GM19035 (cell line): ENCODE measurements at regions not wholly inside any gene's neighbourhood (a gene's known extent, or its start where the extent isn't known, plus 50 kb on each side); places are given as distances from the start of the nearest gene placed in this dataset.

ENCODE experiments used
- ATAC-seq: cut with Tn5 transposase; IDR thresholded peaks from one replicate; pipeline ENCODE4 v1.9.1; 2021; ENCODE audit not compliant: unreplicated experiment

DNA sequence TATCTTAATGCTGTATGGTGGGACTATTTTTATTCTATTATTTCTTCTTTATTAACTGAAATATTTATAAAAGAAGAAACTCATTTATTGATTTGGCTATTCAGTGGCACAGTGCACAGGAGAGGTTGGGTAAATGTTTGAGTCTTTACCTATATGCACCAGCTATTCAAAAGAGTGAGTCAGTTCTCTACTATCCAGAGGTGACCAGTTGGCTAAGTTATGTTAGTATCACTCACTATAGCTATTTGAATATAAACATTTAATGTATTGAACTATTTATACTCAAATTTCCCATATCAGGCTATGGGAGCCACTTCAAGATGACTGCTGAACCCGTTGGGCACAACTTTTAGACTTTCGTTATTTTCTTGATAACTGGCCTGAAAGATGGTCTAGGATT, 106.1 kb upstream of the VEGFC start:
- no peak for ATAC-seq

DNA sequence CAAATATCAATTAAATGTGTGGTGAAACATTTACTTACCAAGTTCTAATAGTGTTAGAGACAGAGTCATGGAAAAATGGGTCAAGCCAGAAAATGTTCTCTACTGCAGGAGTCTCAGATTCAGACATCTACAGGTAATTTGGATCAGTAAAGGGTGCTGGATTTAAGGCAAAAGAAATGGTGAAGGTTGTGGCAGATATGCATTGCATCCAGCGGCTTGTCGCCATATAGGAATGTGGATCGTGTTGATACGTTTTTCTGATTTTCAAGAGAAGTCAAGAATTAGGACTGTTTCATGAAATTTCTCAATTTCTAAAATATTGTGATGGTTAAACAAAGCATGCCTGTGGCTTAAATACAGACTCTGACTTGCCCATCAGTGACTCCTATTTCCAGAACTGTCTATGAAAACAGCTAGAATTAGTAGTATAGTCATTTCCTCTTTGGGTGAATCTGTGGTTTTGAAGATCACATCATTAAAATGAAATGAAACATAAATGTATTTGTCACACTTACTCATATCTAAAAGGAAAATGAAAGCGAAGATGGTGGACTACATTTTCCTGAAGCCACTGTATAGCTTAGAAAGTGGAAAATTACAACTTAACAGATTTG, 110.1 kb upstream of the VEGFC start:
- ATAC-seq = peak; percentile 97

DNA sequence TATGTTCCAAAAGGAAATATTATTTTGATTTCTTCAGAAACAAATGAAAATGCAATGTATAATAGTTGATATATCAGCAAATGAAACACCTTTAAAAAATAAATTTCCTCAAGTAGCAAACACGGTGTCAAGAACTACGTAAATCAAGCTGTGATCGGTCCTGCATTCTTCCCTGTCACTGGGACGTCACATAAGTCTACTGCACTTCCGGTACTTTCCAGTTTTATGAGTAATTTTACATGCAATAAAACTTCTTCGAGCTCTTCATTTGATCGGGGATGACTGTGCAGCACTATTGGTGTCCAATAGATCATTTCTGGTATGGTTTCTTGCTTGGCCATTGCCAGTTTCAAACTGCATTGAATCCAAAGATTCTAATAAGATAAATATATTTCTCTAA, 114.0 kb upstream of the VEGFC start:
- ATAC-seq = no peak

DNA sequence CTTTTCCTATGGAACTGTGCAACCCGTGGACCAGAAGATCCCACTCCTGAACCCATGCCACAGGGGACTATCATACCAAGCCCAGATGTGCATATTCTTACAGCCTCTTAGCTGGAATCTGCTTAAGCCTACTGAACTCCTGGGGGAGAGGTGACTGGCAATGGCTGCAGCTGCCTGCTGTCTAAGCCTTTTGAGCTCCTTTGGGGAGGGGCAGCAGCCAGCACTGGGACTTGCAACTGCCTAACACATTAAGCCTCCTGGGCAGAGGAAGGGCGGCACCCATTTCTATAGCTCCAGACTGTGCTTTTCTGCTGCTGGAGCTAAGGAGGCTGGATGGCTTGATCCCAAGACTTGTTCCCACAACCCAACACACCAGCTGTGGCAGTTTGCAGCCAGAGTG, 117.9 kb upstream of the VEGFC start:
- no peak for ATAC-seq

DNA sequence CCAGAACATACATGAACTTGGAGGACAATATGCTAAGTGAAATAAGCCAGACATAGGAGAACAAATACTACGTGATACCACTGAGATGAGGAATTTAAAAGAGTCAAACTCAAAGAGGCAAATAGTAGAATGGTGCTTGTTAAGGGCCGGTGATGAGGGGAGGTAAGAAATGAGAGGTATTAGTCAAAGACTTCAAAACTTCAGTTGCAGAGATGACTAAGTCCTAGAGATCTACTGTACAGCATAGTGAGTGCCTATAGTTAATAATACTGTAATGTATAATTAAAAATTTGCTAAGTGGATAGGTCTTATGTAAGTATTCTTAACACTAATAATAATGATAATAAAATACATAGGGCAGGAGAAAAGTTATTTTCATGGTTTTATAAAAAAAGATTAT, 126.9 kb upstream of the VEGFC start:
- no peak for ATAC-seq

DNA sequence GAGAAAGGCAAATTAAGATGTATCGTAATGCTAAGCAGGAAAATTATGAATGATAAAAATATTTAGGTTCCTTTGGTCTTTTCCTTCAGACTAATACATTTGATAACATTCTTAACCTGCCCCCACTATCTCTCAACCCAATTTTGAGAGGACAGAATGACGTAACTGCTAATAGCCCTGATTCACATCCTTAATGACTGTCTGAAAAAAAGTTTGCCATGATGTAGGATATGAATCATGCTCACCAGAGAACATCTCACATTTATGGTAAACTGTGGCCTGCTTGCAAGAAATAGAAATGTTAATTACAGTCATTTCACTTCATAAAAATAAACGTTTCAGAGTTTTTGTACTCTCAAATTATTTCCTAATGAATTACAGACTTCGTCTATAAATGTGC, 128.0 kb upstream of the VEGFC start:
- ATAC-seq = no peak

DNA sequence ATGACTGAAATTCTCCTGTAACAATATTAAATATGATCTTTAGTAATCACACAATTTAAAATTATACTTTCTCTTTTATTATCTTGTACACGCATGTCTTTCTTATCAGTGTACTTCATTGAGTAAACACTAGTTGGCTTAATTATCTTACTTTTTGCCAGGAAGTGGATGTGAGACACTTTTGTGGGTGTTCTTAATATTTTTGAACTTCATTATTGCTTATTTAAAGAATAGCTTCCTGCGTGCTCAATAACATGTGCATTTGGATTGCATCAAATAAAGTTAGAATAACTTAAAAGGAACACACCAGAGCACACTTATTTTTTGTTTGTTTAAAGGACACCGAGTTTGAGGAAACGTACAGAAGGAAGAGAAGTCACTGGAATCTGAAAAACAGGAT, 128.5 kb upstream of the VEGFC start:
- ATAC-seq = no peak

DNA sequence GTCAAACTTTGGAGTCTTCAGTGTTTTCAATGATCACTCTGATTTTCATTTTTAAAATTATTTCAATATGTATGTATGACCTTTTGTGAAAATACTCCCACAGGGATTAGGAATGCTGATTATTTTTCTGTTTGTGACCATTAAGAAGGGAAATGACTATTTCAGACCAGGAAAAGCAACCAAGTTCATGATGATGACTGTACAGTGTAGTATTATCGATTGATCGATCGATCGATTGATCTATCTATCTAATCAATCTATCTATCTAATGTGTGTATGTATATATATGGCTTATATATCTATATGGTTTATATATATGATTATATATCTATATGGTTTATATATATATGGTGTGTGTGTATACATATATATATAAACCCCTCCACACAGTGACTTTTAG, 131.5 kb upstream of the VEGFC start:
- ATAC-seq = no peak

DNA sequence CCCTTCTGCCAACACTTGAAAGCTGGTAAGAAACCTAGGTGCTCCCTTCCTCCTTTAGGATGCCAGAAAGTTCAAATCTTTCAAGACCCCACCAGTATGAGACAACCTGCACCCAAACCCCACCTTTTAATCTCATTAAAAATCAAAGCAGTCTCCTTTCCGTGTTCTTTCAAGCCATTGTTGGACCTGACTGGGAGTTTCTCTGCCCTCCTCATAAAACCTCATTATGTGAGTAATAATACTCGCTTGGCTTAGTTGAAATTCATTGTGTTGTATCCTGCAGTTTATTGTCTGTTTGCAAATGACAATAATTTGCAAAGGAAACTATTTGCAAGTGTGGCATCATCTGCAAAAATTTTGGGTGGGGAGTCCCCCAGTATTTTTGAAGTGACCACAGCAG, 133.2 kb upstream of the VEGFC start:
- ATAC-seq = no peak

DNA sequence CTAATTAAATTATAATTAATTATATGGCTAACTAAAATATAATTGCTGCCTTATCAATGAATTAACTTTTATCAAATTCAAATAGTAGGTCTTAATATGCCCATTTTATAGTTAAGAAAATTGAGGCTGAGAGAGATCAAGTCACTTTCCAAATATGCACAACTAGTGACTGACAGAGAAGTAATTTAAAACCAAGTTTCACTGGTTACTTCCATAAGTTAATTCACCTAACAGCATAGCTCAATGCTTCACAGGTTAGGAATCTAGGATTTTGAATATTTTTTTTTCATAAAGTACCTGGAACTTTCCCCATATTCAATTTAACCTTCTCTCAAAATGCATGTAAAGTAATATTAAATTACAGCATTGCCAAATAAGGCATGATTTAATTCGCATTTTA, 134.4 kb upstream of the VEGFC start:
- ATAC-seq = no peak

DNA sequence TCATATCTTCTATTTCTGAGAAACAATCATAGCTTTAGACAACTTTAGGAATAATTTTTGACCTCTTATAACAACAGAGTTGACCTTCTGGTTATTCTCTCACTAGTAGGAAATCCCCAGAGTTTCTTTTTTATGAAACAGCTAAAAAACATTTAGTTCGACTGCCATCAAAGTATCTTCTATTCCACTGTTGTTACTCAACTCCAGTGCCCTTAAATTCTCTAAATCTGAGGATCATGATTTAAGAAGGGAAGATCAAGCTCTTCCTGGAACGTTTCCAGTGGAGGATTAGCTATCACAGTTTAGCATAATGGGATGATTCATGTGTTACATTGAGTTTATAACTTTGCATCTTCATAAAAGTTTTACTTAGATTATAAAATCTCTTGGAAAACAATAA, 134.9 kb upstream of the VEGFC start:
- no peak for ATAC-seq

DNA sequence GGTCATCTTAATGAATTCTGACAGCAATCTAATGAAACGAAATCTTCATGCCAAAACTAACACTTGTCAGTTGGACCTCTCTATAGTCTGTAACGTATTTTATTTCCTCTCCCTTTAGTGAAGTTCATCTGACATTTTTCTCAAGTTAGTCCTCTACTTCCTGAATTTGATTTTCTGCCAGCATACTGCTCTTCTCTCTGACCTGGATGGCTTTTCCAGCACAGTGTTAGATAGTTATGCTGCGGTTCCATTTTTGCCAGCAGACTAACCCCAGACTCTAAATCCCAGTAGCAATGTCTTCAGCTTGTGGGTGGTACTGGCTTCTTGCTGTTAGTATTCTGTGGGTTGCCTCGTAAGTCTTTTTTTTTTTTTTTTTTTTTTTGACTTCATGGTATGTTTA, 146.7 kb upstream of the VEGFC start:
- no peak for ATAC-seq

DNA sequence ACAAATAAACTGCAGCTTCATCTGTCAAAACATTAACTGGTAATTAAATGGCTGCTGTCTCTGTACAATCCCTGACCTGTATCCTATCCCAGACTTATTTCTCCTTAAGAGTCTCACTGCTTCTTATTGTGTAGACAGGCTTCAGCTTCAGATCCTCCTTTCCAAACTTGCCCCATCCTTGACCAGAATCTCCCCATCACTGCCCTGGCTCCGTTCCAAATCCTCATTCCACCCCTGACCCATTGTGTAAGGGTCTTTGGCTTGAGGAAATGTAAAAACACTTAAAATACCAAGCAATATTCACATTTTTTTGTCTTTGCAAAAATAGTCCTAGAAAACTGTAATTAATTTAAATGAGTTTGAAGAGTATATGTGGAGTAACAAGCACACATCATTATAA, 152.6 kb upstream of the VEGFC start:
- no peak for ATAC-seq

DNA sequence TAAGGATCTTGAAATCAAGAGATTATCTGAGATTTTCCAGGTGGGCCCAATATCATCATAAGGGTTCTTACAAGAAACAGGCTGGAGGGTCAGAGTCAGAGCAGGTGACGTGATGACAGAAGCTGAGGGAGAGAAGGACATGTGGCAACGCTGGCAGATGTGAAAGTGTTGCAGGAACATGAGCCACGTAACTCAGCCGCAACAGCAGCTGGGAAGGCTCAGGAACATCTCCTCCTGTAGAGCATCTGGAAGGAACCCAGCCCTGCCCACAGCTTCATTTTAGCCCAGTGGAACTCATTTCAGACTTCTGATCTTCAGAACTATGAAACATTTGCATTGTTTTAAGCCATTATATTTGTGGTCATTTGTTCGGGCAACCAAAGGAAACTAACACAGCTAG, 156.3 kb upstream of the VEGFC start:
- no peak for ATAC-seq

DNA sequence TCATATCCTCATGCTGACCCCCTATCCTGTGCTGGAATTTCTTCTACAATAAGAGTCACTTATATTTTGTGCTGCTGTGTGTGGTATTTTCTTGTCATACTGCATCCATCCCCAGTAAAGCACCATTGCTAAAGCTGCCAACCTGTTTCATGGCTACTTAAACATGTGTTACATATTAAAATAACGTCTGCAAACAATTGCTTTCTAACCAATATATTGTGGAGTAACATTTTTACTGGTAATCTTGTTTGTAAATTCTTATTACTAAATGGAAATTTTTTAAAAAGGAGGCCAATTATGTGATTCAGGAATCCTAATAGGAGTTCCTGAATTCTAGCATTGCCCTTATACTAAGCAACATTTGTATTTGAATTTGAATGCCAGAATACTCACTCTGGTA, 160.3 kb upstream of the VEGFC start:
- ATAC-seq = no peak

DNA sequence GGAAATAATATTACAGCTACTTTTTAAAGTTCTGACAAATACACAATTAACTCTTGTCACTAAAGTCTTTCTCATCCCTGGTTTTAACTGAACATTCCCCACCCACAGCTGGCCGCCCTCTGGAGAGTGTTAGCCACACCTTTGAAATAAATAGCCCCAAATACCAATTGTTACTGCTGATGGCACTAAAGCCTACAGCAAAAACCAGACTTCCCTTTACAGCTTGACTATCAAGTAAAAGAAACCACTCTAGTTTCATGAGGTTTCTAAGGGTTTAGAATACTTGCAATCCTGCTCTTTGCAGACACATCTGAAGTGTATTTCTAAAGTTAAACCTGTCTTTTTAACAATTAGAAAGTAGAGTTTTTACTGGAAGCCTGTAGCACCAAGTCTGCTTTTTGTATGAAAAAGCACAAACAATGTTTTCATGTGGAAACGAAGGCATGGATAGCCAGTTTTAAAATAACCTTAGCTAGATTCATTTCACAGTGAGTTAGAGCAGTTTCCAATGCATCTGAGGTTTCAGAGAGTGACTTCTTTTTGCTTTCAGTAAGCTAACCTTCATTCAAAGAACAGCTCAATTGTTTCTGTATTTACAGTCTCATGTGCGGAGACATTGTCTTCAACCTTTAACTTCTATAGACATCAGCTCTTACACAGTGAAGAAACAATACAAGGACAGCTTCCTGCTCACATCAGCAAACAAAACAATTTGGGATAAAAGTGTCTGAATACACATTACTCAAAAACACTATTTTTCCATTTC, 164.8 kb upstream of the VEGFC start:
- no peak for ATAC-seq

DNA sequence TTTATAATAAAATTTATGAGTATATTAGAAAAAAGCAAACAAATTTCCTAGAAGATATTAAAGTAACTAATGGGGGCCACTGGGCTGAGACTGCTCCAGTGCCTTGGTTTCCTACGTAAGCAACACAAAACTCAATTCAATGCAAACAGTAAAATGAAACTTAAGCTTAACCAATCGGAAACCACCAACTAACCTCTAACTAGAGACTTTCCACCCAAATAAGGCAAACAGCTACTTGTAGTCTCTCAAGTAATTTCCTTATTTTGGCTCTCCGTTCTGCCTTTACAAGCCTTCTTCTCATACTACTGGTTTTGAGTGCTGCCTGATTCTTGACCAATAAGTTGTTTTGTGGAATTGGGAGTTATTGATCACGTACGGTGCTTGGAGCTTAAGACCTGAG, 167.3 kb upstream of the VEGFC start:
- no peak for ATAC-seq

DNA sequence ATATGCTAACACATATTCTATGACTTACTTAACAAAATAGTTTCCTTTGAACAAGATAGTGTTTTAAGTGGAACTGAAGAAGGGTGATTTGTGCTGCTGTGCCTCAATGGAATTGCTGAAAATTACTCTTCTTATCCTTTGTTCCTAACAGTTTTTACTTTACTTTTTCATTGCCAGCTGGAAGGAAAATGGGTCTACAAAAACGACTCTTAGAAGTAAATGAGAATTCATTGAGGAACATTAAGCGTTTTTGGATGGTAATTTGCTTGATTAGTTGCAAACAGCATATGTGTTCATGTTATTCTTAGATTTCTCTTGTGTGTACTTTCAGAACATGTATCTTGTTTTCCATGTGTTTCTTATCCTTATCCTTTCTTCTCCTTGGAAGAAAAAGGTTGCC, 170.4 kb upstream of the VEGFC start:
- no peak for ATAC-seq

DNA sequence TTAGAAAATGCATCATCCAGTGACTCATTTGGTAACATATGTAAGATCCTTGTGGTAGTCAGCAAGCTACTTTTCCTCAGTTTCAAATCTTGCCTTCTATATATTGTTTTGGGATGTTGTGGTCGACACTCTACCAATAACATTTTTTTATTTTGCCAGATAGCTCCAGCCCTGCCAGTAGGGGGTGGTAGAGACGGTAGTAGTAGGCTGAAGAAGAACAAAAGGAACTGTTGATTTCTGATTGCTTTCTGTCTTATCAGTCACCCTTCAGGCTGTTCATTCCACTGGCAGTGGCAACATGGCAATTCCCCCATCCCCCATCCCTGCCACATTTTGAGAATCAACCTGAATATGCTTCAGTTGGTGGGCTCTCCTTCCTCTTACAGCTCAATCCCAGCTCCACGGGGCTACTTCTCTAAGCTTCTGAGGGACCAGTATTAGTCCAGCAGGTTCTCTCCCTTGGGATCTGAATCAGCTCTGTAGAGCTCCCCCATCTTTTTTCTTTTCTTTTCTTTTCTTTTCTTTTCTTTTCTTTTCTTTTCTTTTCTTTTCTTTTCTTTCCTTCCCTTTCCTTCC, 171.5 kb upstream of the VEGFC start:
- no peak for ATAC-seq

DNA sequence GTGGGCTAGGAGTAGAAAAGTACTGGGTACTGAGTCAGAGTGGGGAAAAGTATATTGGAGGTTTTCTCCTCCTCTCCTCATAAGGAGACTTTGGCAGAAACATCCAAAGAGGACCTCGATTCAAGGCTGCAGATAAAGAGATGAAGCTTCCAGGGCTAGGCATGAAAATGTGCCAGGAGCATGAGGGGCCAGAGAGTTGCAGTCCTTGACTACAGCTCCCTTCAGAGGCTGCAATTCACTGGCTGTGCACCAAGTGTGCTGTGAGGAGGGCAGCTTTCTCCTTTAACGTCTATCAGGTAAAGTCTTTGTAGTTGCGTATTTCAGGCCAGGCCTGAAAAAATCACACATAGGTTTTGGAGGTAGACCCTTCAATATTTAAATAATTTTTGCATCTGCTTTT, 174.9 kb upstream of the VEGFC start:
- ATAC-seq = no peak

DNA sequence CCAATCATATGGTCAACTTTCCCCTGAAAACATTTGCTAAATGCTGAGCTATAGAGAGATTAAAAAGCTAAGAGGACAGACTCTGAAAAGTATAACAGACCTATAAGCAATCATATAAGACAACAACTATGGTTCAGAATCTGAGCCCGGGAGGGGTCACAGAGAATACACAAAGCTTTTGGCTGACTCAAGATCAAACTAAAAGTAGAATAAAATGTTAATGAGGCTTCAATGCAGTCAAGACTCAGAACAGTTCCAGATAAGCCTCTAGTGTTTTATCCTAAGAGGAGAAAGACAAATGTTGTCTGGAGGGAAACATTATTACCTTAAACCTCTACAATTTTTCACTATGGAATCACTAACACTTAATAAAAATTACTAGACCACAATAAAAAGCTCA, 175.4 kb upstream of the VEGFC start:
- ATAC-seq = no peak

DNA sequence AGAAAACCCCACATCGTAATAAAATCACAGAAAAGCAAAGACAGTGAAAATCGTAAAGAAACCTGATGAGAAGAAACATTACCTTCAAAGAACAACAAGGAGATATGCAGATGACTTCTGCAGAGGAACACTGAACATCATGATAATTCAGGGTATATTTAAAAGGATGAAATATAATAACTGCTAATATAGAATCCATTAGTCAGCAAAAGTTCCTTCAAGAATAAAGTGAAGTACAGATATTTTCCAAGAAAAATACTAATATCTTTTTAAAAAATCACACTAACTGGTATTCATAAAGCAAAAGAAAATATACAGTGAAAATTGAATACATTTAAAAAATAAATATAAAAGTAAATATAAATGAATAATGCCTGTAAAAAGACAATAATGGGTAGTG, 176.3 kb upstream of the VEGFC start:
- no peak for ATAC-seq

DNA sequence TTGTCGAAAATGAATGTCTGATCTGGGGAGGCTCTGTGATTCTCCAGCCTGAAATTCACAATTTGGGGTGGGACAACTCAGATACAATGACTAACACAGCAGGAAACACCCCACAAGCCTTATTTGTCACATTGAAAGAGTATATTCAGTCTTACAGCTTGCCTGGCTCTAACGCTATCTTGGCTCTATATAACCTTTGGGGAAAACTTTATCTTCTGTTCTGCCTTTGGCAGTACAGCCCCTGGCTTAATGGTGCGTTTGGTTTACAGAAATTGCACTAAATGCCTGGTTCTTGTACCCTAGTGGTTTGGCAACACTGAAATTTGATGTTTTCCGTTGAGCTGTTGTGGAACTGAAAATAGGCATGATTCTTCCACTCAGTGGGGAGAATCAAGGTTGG, 178.1 kb upstream of the VEGFC start:
- no peak for ATAC-seq
